ENCODE measurements at regions not wholly inside any gene's neighbourhood (a gene's known extent, or its start where the extent isn't known, plus 50 kb on each side); places are given as distances from the start of the nearest gene placed in this dataset.
A peak's percentile ranks its signal among the peaks of the same experiment; 100 is the strongest.

GRCh38 chr13:111967572-111968201 is 99.3 kb upstream of the SOX1 start:
- no peak for TF ChIP-seq CTCF (IDR thresholded peaks at IDR 0.05)
- no peak for DNase-seq (ENCODE audit: low spot score)
- ATAC-seq (ENCODE audit: low FRiP score): no peak

- TF ChIP-seq CTCF (IDR thresholded peaks at IDR 0.05): no peak
- no peak for ATAC-seq (ENCODE audit: low FRiP score)
- DNase-seq (ENCODE audit: low spot score): no peak
These were observed 98.5 kb upstream of the SOX1 start for GRCh38 chr13:111968336-111969010.

- DNase-seq (ENCODE audit: low spot score) (no peak), ATAC-seq (ENCODE audit: low FRiP score) (no peak)
- no peak for TF ChIP-seq CTCF (IDR thresholded peaks at IDR 0.05)
These were observed 97.3 kb upstream of the SOX1 start for GRCh38 chr13:111969551-111970135.

- DNase-seq (ENCODE audit: low spot score) (no peak), ATAC-seq (ENCODE audit: low FRiP score) (no peak)
- no peak for TF ChIP-seq CTCF (IDR thresholded peaks at IDR 0.05)
These were observed 96.3 kb upstream of the SOX1 start for GRCh38 chr13:111970494-111971141.

- TF ChIP-seq CTCF (IDR thresholded peaks at IDR 0.05): no peak
- ATAC-seq (ENCODE audit: low FRiP score): peak; percentile 49
- no peak for DNase-seq (ENCODE audit: low spot score)
These were observed 94.8 kb upstream of the SOX1 start for GRCh38 chr13:111971891-111972780.

GRCh38 chr13:111973186-111973585 is 93.8 kb upstream of the SOX1 start:
- DNase-seq (ENCODE audit: low spot score): no peak
- no peak for ATAC-seq (ENCODE audit: low FRiP score)
- TF ChIP-seq CTCF (IDR thresholded peaks at IDR 0.05): no peak
